T-helper 22 cell (primary cell): ENCODE measurements at regions not wholly inside any gene's neighbourhood (a gene's known extent, or its start where the extent isn't known, plus 50 kb on each side); places are given as distances from the start of the nearest gene placed in this dataset.

ENCODE experiments used
- DNase-seq: peaks from one replicate; pipeline ENCODE4 v3.0.0-alpha.2; 2020; ENCODE audit warnings: low read depth

- DNase-seq = no peak
Measured at GRCh38 chr3:111012388-111013248, 59.0 kb upstream of the NECTIN3 start.
